ENCODE measurements at regions not wholly inside any gene's neighbourhood (a gene's known extent, or its start where the extent isn't known, plus 50 kb on each side); places are given as distances from the start of the nearest gene placed in this dataset.

DNA sequence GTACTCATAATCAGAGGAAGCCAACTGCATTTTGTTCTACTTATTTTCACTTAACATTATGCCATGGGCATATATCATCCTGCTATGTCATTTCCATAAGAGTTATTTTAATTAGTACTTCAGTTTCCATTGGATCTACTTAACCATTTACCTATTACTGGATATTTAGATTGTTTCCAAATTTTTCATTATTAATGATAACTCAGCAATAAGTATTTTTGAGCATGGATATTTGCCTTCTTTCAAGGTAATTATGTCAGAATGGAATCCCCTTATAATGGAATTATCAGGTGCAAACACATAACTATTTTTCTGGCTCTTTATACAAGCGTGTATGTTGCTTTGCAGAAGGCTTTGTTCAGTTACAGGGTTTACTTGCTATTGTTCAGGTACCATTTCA, 126.6 kb downstream of the RDH14 start:
- DNase-seq (ENCODE audit: low read depth): no peak
- TF ChIP-seq, protein P1, sequence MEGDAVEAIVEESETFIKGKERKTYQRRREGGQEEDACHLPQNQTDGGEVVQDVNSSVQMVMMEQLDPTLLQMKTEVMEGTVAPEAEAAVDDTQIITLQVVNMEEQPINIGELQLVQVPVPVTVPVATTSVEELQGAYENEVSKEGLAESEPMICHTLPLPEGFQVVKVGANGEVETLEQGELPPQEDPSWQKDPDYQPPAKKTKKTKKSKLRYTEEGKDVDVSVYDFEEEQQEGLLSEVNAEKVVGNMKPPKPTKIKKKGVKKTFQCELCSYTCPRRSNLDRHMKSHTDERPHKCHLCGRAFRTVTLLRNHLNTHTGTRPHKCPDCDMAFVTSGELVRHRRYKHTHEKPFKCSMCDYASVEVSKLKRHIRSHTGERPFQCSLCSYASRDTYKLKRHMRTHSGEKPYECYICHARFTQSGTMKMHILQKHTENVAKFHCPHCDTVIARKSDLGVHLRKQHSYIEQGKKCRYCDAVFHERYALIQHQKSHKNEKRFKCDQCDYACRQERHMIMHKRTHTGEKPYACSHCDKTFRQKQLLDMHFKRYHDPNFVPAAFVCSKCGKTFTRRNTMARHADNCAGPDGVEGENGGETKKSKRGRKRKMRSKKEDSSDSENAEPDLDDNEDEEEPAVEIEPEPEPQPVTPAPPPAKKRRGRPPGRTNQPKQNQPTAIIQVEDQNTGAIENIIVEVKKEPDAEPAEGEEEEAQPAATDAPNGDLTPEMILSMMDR (IDR thresholded peaks at IDR 0.05; ENCODE audit: low read depth, low read length, missing control alignments): no peak
- in situ Hi-C loops (cut with HindIII; ENCODE audit: low sequenced_read_pairs): no loop called here
- H3K4me3 ChIP-seq (ENCODE audit: low read depth, low read length): no peak overlapping the region

GRCh38 chr2:18432999-18433398, 127.5 kb downstream of the RDH14 start:
- in situ Hi-C loops (cut with HindIII; ENCODE audit: low sequenced_read_pairs): no loop called here
- H3K4me3 ChIP-seq (ENCODE audit: low read depth, low read length): no peak overlapping the region
- TF ChIP-seq, protein P1 (IDR thresholded peaks at IDR 0.05; ENCODE audit: low read depth, low read length, missing control alignments): no peak
- no peak for DNase-seq (ENCODE audit: low read depth)

DNA sequence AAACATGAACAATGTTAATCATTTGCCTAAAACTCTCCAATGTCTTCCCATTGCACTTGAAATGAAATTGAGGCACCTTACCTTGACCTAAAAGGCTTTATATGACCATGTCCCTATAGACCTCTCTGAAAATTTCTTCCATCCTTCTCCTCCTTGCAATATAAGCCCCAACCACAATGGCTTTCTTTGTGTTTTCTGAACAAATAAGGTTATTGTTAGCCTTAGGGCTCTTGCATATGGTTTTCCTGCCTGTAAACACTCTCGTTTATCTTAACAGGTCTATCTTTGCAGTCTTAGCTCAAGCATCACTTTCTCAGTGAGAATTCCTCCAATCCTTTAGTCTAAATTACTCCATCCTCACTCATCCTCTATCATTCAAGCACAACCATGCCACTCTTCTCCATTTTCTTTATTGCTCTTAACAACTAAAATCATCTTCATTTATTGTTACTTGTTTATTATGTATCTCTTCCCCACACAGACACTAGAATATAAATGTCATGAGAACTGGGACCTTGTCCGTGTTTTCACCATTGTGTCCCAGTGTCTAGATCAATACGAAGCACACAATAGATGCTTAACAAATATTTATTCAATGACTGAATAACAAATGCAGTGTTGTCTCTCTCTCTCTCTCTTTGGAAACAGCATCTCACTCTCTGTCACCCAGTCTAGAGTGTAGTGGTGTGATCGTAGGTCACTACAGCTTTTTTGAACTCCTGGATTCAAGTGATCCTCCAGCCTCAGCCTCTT, 129.3 kb downstream of the RDH14 start:
- DNase-seq (ENCODE audit: low read depth): no peak
- no peak overlapping the region for H3K4me3 ChIP-seq (ENCODE audit: low read depth, low read length)
- TF ChIP-seq, protein P1 (IDR thresholded peaks at IDR 0.05; ENCODE audit: low read depth, low read length, missing control alignments): no peak
- in situ Hi-C loops (cut with HindIII; ENCODE audit: low sequenced_read_pairs): no loop called here

- no peak overlapping the region for H3K4me3 ChIP-seq (ENCODE audit: low read depth, low read length)
- no peak for DNase-seq (ENCODE audit: low read depth)
- in situ Hi-C loops (cut with HindIII; ENCODE audit: low sequenced_read_pairs): no loop called here
- TF ChIP-seq, protein P1 (IDR thresholded peaks at IDR 0.05; ENCODE audit: low read depth, low read length, missing control alignments): no peak
Observed at GRCh38 chr2:18428516-18428915, 131.9 kb downstream of the RDH14 start.

DNA sequence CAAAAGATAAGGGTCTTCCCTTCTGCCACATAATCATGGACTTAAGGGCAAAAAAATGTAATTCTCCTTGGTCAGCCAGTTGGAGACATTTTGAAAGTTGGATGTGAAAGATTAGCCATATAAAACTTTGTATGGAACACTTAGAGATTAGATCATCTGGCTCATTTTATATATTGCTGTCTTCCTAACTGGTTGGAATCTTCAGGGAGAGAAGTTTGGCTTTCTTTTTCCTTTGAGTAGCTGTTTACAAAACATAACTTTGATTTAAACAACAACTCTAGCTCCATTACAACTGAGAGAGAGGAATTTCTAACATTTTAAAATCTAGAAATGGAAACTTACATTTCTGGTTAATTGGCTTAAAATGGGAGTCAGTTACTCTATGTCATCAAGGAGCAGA, 132.7 kb downstream of the RDH14 start:
- no peak overlapping the region for H3K4me3 ChIP-seq (ENCODE audit: low read depth, low read length)
- in situ Hi-C loops (cut with HindIII; ENCODE audit: low sequenced_read_pairs): no loop called here
- no peak for DNase-seq (ENCODE audit: low read depth)
- TF ChIP-seq, protein P1 (IDR thresholded peaks at IDR 0.05; ENCODE audit: low read depth, low read length, missing control alignments): no peak

DNA sequence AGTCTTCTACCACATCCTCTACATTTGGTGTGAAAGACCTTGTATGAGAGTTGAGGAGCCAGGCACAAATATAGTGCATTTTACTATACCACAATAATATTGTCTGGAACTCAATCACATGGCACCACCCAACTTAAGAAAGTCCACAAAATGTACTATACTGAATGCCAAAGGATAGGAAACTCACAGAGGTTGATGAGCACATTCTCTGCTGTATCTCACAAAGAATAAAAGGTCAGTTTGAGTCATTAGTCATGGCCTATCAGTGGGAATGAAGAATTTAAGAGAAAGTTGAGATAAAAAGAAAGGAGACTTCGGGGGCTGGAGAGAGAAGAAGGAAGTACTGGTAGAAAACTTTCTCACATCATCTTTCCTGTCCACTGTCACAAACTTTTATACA, 134.3 kb downstream of the RDH14 start:
- DNase-seq (ENCODE audit: low read depth): no peak
- TF ChIP-seq, protein P1 (IDR thresholded peaks at IDR 0.05; ENCODE audit: low read depth, low read length, missing control alignments): no peak
- in situ Hi-C loops (cut with HindIII; ENCODE audit: low sequenced_read_pairs): no loop called here
- no peak overlapping the region for H3K4me3 ChIP-seq (ENCODE audit: low read depth, low read length)
